ENCODE measurements at regions not wholly inside any gene's neighbourhood (a gene's known extent, or its start where the extent isn't known, plus 50 kb on each side); places are given as distances from the start of the nearest gene placed in this dataset.

- TF ChIP-seq, protein P1, sequence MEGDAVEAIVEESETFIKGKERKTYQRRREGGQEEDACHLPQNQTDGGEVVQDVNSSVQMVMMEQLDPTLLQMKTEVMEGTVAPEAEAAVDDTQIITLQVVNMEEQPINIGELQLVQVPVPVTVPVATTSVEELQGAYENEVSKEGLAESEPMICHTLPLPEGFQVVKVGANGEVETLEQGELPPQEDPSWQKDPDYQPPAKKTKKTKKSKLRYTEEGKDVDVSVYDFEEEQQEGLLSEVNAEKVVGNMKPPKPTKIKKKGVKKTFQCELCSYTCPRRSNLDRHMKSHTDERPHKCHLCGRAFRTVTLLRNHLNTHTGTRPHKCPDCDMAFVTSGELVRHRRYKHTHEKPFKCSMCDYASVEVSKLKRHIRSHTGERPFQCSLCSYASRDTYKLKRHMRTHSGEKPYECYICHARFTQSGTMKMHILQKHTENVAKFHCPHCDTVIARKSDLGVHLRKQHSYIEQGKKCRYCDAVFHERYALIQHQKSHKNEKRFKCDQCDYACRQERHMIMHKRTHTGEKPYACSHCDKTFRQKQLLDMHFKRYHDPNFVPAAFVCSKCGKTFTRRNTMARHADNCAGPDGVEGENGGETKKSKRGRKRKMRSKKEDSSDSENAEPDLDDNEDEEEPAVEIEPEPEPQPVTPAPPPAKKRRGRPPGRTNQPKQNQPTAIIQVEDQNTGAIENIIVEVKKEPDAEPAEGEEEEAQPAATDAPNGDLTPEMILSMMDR (conservative IDR thresholded peaks at IDR 0.05): no peak
- no peak overlapping the region for H3K27ac Mint-ChIP-seq
- no peaks in the 10 kb centered on the region for H3K27me3 Mint-ChIP-seq
- no peaks in the 10 kb centered on the region for H3K36me3 Mint-ChIP-seq
- peaks cover 11% of the 10 kb centered on the region for H3K9me3 Mint-ChIP-seq
- H3K4me3 Mint-ChIP-seq: no peak overlapping the region
- DNase-seq (ENCODE audit: extremely low spot score, unreplicated experiment): no peak
- peaks cover 12% of the 10 kb centered on the region for H3K4me1 Mint-ChIP-seq (ENCODE audit: unreplicated experiment)
Measured at GRCh38 chr15:93152951-93153350, 63.9 kb upstream of the RGMA start.

- H3K4me1 Mint-ChIP-seq (ENCODE audit: unreplicated experiment): peaks cover 12% of the 10 kb centered on the region
- no peaks in the 10 kb centered on the region for H3K27me3 Mint-ChIP-seq
- TF ChIP-seq, protein P1 (conservative IDR thresholded peaks at IDR 0.05): no peak
- no peak overlapping the region for H3K27ac Mint-ChIP-seq
- DNase-seq (ENCODE audit: extremely low spot score, unreplicated experiment): no peak
- peaks cover 11% of the 10 kb centered on the region for H3K9me3 Mint-ChIP-seq
- no peak overlapping the region for H3K4me3 Mint-ChIP-seq
- H3K36me3 Mint-ChIP-seq: no peaks in the 10 kb centered on the region
Measured at GRCh38 chr15:93152360-93152759, 63.3 kb upstream of the RGMA start.

DNA sequence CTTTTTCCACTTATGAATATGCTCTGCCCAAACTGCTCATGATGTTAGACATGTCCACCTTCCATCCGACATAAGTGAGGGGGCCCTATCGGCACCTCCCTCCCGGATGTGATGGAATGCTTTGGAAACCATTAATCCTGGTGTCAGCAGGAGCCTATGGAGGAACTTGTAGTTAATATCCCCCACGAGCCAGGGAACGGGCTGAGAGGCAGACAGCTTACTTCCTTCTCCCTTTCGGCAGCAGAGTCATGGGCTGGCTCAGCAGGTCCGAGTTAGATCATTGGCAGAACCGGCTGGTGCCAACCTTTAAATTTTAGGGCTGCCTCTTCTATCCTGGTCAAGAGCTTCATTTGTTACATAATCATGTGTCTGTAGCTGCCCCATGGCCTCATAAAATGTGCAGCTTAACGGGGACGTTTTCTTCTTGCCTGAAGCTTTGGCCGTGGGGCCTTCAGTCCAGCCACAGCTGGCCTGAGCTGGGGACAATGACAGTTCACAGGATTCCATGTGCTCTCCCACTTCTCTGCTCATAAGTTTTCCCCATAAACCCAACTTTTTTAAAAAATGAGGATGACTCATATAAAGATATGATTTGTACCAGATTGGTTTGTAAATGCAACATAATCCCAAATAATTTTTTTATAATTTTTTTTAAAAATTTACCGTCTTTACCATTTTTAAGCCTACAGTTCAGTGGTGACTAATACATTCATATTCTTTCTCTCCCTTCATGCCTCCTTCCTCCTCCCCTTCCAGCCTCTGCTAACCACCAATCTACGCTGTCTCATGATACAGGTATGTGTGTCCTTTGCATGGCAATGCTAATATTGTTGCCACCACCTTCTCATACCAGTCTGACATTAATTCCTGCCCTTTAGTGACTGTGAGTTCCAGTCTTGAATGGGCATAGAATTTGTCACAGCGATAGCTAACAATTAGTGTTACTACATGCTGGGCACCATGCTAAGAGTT, 62.2 kb upstream of the RGMA start:
- Mint-ChIP-seq H3K4me3 (no peak overlapping the region), H3K27ac (no peak overlapping the region), H3K36me3 (no peaks in the 10 kb centered on the region), H3K4me1 (ENCODE audit: unreplicated experiment) (peaks cover 12% of the 10 kb centered on the region), H3K9me3 (peaks cover 5% of the 10 kb centered on the region), H3K27me3 (no peaks in the 10 kb centered on the region)
- DNase-seq (ENCODE audit: extremely low spot score, unreplicated experiment): no peak
- TF ChIP-seq, protein P1 (conservative IDR thresholded peaks at IDR 0.05): no peak

DNA sequence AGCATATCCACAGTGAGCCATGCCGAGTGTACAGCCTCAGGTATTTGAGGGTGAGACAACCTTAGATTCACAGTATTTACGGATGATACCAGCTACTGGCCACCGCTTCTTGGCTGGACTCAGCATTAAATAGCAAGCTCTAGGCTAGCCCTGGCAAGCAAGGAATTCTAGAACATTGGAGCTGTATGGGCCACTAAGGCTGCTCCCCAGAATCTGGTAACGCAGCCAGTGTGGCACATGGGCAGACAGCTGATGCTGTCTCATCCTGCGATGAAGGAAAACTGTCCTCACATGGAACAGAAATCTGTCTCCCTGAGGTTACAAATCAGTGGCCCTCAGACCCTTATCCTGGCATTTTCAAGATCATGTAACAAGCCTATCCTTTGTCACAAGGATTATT, 57.6 kb upstream of the RGMA start:
- TF ChIP-seq, protein P1 (conservative IDR thresholded peaks at IDR 0.05): no peak
- DNase-seq (ENCODE audit: extremely low spot score, unreplicated experiment): no peak
- Mint-ChIP-seq H3K27ac (no peak overlapping the region), H3K36me3 (no peaks in the 10 kb centered on the region), H3K4me1 (ENCODE audit: unreplicated experiment) (peaks cover 9% of the 10 kb centered on the region), H3K9me3 (peaks cover 5% of the 10 kb centered on the region), H3K27me3 (no peaks in the 10 kb centered on the region), H3K4me3 (no peak overlapping the region)

DNA sequence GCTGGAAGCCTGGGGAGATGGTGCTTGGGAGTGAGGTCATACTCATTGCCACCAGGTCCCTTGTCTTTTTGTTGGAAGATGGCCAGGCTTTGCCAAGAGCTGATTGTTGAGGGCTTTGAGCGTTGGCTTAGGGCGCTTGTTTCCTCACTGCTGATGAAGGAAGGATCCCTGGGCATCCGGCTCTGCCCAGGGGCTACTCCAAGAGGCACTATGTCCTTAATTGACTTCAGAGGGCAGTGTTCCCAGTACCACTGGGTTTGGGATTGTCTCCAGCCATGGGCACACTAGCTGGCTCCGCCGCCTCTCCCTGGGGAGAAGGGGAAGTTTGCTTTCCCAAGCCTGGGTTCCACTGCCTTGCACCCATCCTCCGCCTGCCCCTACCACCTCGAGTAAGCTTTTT, 57.2 kb upstream of the RGMA start:
- no peaks in the 10 kb centered on the region for H3K27me3 Mint-ChIP-seq
- no peak overlapping the region for H3K4me3 Mint-ChIP-seq
- no peaks in the 10 kb centered on the region for H3K36me3 Mint-ChIP-seq
- H3K4me1 Mint-ChIP-seq (ENCODE audit: unreplicated experiment): peaks cover 8% of the 10 kb centered on the region
- TF ChIP-seq, protein P1 (conservative IDR thresholded peaks at IDR 0.05): no peak
- H3K27ac Mint-ChIP-seq: no peak overlapping the region
- H3K9me3 Mint-ChIP-seq: peaks cover 5% of the 10 kb centered on the region
- no peak for DNase-seq (ENCODE audit: extremely low spot score, unreplicated experiment)
